Activated CD4-positive, alpha-beta T cell treated with anti-CD3 and anti-CD28 coated beads for 36 hours (primary cell): ENCODE measurements at regions not wholly inside any gene's neighbourhood (a gene's known extent, or its start where the extent isn't known, plus 50 kb on each side); places are given as distances from the start of the nearest gene placed in this dataset.

ENCODE experiments used
- ATAC-seq: fragments of 200-7000 bp; cut with Tn5 transposase; one replicate; pipeline ENCODE4 v1.10.0; 2021; ENCODE audit warnings: mild to moderate bottlenecking, moderate library complexity
- CTCF ChIA-PET: fragments of 350-600 bp; sonication (Branson Sonifier 250); formaldehyde crosslinking; loops from one replicate; lab custom pipeline; 2021; ENCODE audit warnings: antibody characterized with exemption; lab: Charles Lee
- POLR2A ChIA-PET: fragments of 350-600 bp; sonication (Branson Sonifier 250); formaldehyde crosslinking; loops from one replicate; lab custom pipeline; 2021; ENCODE audit warnings: antibody characterized with exemption, inconsistent platforms; lab: Charles Lee
- DNase-seq: peaks from one replicate; pipeline ENCODE4 v3.0.0-alpha.2; 2020
- H3K27ac Mint-ChIP-seq: one replicate; pipeline ENCODE4 v1.8.0; 2021; ENCODE audit warnings: mixed read lengths
- H3K27me3 Mint-ChIP-seq: one replicate; pipeline ENCODE4 v1.8.0; 2021; ENCODE audit warnings: mixed read lengths
- H3K36me3 Mint-ChIP-seq: one replicate; pipeline ENCODE4 v1.8.0; 2021; ENCODE audit warnings: low read depth, mixed read lengths
- H3K4me1 Mint-ChIP-seq: one replicate; pipeline ENCODE4 v1.8.0; 2021; ENCODE audit warnings: mixed read lengths
- H3K4me3 Mint-ChIP-seq: one replicate; pipeline ENCODE4 v1.8.0; 2021; ENCODE audit warnings: mild to moderate bottlenecking, moderate library complexity, mixed read lengths
- H3K9me3 Mint-ChIP-seq: one replicate; pipeline ENCODE4 v1.8.0; 2021; ENCODE audit warnings: low read depth, mixed read lengths
- intact Hi-C, 2 experiments: fragments of 100-400 bp; cut with DNase I in 1 of 2; cut with micrococcal nuclease in 1 of 2; formaldehyde crosslinking; loops; one replicate each; pipeline versions ENCODE4 v1.14.2 to v1.15.1; 2022 to 2024; cut with DNase I, micrococcal nuclease

GRCh38 chr10:21297603-21298383 is 227.7 kb downstream of the SKIDA1 start:
- no peak for DNase-seq
- no peaks in the 10 kb centered on the region for H3K9me3 Mint-ChIP-seq
- H3K27ac Mint-ChIP-seq: no peak overlapping the region
- H3K4me1 Mint-ChIP-seq: peaks cover 3% of the 10 kb centered on the region
- no peak overlapping the region for H3K4me3 Mint-ChIP-seq
- intact Hi-C loops: no loop called here
- ChIA-PET CTCF (interaction anchor here (0.6 kb wide), 1 partner anchor 84 kb away, joined by 3 read pairs; no protein-coding TSS in a partner anchor), POLR2A (no interaction called here)
- ATAC-seq: no peak
- H3K36me3 Mint-ChIP-seq: no peaks in the 10 kb centered on the region
- peaks cover 12% of the 10 kb centered on the region for H3K27me3 Mint-ChIP-seq

DNA sequence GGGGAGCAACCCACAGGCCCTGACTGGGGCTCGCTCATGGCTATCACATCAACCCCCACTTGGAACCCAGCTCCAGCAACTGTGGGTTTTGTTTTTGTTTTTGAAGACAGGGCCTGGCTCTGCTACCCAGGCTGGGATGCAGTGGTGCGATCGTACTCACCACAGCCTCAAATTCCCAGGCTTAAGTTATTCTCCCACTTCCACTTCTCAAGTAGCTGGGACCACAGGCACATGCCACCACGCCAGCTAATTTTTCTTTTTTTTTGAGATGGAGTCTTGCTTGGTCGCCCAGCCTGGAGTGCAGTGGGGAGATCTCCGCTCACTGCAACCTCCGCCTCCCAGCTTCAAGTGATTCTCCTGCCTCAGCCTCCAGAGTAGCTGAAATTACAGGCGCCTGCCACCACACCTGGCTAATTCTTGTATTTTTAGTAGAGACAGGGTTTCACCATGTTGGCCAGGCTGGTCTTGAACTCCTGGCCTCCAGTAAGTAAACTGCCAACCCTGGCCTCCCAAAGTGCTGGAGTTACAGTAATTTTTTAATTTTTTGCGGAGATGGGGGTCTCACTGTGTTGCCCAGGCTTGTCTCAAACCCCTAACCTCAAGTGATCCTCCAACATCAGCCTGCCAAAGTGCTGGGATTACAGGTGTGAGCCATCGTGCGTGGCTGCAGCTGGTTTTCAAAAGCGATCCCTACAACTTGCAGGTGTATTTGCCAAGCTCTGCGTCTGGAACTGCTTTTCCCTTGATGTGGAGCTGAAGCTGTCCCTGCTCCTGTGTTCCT is 228.7 kb downstream of the SKIDA1 start:
- Mint-ChIP-seq H3K27me3 (peaks cover 14% of the 10 kb centered on the region), H3K36me3 (no peaks in the 10 kb centered on the region), H3K27ac (no peak overlapping the region), H3K4me3 (no peak overlapping the region), H3K4me1 (peaks cover 6% of the 10 kb centered on the region), H3K9me3 (no peaks in the 10 kb centered on the region)
- ChIA-PET POLR2A (no interaction called here), CTCF (interaction anchor here (0.7 to 0.8 kb wide), 2 partner anchors 63 to 198 kb away, joined by 3 read pairs; no protein-coding TSS in a partner anchor)
- no peak for DNase-seq
- intact Hi-C loops: no loop called here
- no peak for ATAC-seq

GRCh38 chr10:21293518-21294356 is 231.7 kb downstream of the SKIDA1 start:
- ATAC-seq: no peak
- no peak overlapping the region for H3K27ac Mint-ChIP-seq
- intact Hi-C loops: no loop called here
- H3K4me3 Mint-ChIP-seq: no peak overlapping the region
- CTCF ChIA-PET: no interaction called here
- DNase-seq: no peak
- H3K4me1 Mint-ChIP-seq: peaks cover 6% of the 10 kb centered on the region
- peaks cover 18% of the 10 kb centered on the region for H3K27me3 Mint-ChIP-seq
- no peaks in the 10 kb centered on the region for H3K36me3 Mint-ChIP-seq
- POLR2A ChIA-PET: no interaction called here
- no peaks in the 10 kb centered on the region for H3K9me3 Mint-ChIP-seq

GRCh38 chr10:21292763-21293517 is 232.5 kb downstream of the SKIDA1 start:
- H3K4me3 Mint-ChIP-seq: no peak overlapping the region
- no peak overlapping the region for H3K27ac Mint-ChIP-seq
- no peak for ATAC-seq
- no peaks in the 10 kb centered on the region for H3K9me3 Mint-ChIP-seq
- no peak for DNase-seq
- H3K36me3 Mint-ChIP-seq: no peaks in the 10 kb centered on the region
- peaks cover 6% of the 10 kb centered on the region for H3K4me1 Mint-ChIP-seq
- CTCF ChIA-PET: interaction anchor here (0.6 kb wide), 1 partner anchor 22 kb away, joined by 3 read pairs; no protein-coding TSS in a partner anchor
- H3K27me3 Mint-ChIP-seq: peaks cover 18% of the 10 kb centered on the region
- POLR2A ChIA-PET: no interaction called here
- intact Hi-C loops: no loop called here

DNA sequence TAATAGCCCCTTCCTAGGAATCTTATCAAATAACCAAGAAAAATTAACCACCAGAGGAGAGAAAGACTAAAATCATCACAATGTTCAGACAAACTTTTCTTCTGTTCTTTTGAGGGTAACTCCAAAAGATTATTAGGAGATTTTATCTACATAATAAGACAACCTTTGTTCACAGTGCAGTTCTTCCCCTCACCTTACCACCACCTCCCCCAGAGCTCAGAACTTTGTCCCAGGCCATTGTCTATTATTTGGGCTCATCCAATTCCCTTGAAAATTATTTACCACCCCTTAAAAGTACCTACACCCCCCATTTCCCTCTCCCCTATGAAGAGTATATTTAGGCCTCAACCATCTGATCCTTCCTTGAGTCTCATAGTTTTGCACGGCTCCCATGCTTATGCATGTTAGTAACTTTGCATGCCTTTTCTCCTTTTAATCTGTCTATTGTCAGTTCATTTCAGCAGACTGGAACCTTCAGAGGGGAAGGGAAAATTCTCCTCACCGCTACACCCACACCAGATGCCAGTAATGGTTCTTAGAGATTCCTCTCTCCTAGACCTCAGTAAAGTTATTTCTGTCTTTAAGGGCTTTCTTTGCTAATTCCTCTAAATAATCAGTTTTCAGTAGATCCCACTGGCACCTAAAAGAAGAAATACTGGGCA is 234.9 kb downstream of the SKIDA1 start:
- H3K9me3 Mint-ChIP-seq: no peaks in the 10 kb centered on the region
- ChIA-PET CTCF (no interaction called here), POLR2A (no interaction called here)
- DNase-seq (no peak), ATAC-seq (no peak)
- H3K27ac Mint-ChIP-seq: no peak overlapping the region
- H3K27me3 Mint-ChIP-seq: peaks cover 18% of the 10 kb centered on the region
- no peak overlapping the region for H3K4me3 Mint-ChIP-seq
- intact Hi-C loops: no loop called here
- H3K36me3 Mint-ChIP-seq: no peaks in the 10 kb centered on the region
- H3K4me1 Mint-ChIP-seq: peaks cover 6% of the 10 kb centered on the region

DNA sequence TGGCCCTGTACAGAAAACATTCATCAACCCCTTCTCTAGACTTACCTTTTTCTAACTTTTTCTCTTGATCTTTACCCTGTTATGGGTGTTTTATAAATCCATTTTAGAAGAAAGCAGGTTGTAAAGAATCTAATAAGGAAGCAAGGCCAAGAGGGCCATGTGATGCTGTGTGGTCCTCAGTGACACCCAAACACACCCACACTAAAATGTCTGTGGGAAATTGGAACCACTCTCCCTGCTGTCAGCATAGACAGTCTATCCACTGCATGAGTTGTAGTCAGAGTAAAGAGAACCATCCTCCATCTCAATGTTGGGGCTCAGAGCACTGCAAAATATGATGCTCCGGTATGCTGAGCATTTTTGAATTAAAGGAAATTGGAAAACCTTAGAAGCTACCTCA is 235.5 kb downstream of the SKIDA1 start:
- DNase-seq (no peak), ATAC-seq (no peak)
- H3K27me3 Mint-ChIP-seq: peaks cover 18% of the 10 kb centered on the region
- H3K9me3 Mint-ChIP-seq: no peaks in the 10 kb centered on the region
- H3K4me1 Mint-ChIP-seq: peaks cover 6% of the 10 kb centered on the region
- no peaks in the 10 kb centered on the region for H3K36me3 Mint-ChIP-seq
- intact Hi-C loops: no loop called here
- H3K27ac Mint-ChIP-seq: no peak overlapping the region
- ChIA-PET POLR2A (no interaction called here), CTCF (no interaction called here)
- H3K4me3 Mint-ChIP-seq: no peak overlapping the region

DNA sequence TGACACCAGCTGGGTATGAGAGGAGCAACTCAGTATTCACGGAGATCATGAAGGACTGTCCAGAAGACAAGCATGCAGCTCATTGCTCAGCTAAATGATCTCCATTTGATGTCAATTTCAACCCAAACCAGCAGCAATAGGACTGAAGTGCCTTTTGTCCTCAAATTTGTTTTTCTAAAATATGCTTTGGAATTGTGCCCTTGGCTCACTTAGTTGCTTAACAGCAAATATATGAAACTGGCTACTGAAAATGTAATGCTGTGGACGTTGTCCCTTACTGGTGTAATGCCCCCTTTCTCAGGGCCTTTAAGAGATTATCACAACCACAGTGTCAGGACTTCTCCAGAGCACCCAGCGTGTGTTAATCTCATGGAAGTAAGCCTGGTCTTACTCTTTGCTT is 236.2 kb downstream of the SKIDA1 start:
- intact Hi-C loops: no loop called here
- no peak overlapping the region for H3K27ac Mint-ChIP-seq
- no peak overlapping the region for H3K4me3 Mint-ChIP-seq
- peaks cover 16% of the 10 kb centered on the region for H3K27me3 Mint-ChIP-seq
- no peaks in the 10 kb centered on the region for H3K9me3 Mint-ChIP-seq
- ChIA-PET CTCF (no interaction called here), POLR2A (no interaction called here)
- ATAC-seq: no peak
- DNase-seq: no peak
- no peaks in the 10 kb centered on the region for H3K36me3 Mint-ChIP-seq
- H3K4me1 Mint-ChIP-seq: peaks cover 6% of the 10 kb centered on the region

DNA sequence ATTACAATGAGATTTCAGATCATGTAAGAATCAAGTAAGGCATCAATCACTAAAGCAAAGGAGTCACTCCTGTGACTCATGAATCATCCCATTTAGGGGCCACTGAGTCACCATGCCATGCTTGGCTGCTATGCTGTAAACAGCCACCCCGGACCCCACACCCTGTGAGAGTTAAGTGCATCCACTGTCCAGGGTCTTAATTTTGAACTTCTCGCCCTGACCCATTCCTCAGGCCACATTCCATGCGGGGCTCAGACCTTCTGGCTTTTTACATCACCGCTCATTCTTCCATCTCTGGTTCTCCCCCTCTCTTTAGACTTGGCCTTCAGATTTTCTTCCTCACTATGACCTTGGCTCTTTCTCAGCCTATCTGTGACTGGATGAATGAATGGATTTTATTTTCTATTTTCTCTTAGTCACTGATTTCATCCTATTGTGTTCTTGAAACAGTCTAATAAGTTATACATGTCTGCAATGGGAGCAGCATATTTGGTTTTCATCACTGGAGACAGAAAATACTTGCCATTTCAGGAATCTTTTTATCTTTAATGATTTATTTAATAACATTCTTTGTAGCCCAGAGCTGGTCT is 239.6 kb downstream of the SKIDA1 start:
- Mint-ChIP-seq H3K4me1 (no peaks in the 10 kb centered on the region), H3K9me3 (no peaks in the 10 kb centered on the region), H3K36me3 (no peaks in the 10 kb centered on the region), H3K27me3 (peaks cover 3% of the 10 kb centered on the region), H3K4me3 (no peak overlapping the region), H3K27ac (no peak overlapping the region)
- CTCF ChIA-PET: interaction anchor here (0.7 kb wide), 1 partner anchor 1576 kb away, joined by 3 read pairs; no protein-coding TSS in a partner anchor
- intact Hi-C loops: no loop called here
- ATAC-seq (no peak), DNase-seq (no peak)
- POLR2A ChIA-PET: no interaction called here

GRCh38 chr10:21285207-21285606 is 240.3 kb downstream of the SKIDA1 start:
- POLR2A ChIA-PET: no interaction called here
- H3K4me1 Mint-ChIP-seq: no peaks in the 10 kb centered on the region
- no peak for ATAC-seq
- no peak overlapping the region for H3K4me3 Mint-ChIP-seq
- no peaks in the 10 kb centered on the region for H3K36me3 Mint-ChIP-seq
- CTCF ChIA-PET: interaction anchor here (0.7 to 0.8 kb wide), 2 partner anchors 16 to 1577 kb away, joined by 3 read pairs; no protein-coding TSS in a partner anchor
- no peaks in the 10 kb centered on the region for H3K9me3 Mint-ChIP-seq
- no peak overlapping the region for H3K27ac Mint-ChIP-seq
- intact Hi-C loops: no loop called here
- DNase-seq: no peak
- H3K27me3 Mint-ChIP-seq: no peaks in the 10 kb centered on the region

GRCh38 chr10:21284301-21284700 is 241.2 kb downstream of the SKIDA1 start:
- Mint-ChIP-seq H3K27me3 (no peaks in the 10 kb centered on the region), H3K36me3 (no peaks in the 10 kb centered on the region), H3K9me3 (no peaks in the 10 kb centered on the region), H3K4me1 (no peaks in the 10 kb centered on the region), H3K27ac (no peak overlapping the region), H3K4me3 (no peak overlapping the region)
- ATAC-seq: no peak
- intact Hi-C loops: no loop called here
- POLR2A ChIA-PET: no interaction called here
- CTCF ChIA-PET: no interaction called here
- no peak for DNase-seq
